ENCODE measurements at regions not wholly inside any gene's neighbourhood (a gene's known extent, or its start where the extent isn't known, plus 50 kb on each side); places are given as distances from the start of the nearest gene placed in this dataset.

DNA sequence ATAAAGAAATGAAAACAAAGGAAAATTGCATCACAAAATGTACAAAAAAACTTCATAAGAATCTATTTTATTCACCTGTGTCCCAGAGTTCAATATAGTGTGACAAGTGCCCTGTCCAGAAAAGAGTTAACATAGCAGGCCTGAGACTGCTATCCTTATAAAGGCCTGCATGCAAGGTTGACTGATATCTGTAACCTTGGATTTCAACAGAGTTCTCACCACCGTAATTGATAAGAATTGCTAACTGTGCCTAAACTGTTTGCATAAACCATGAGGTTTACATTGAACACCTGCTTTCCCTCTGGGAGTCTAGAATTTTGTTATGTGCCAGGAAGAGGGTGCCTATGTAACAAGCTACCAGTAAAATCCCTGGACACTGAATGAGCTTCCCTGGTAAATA is 461.7 kb upstream of the DPH6 start:
- no CpG with 5 or more reads among the region's 1 CpG for WGBS

DNA sequence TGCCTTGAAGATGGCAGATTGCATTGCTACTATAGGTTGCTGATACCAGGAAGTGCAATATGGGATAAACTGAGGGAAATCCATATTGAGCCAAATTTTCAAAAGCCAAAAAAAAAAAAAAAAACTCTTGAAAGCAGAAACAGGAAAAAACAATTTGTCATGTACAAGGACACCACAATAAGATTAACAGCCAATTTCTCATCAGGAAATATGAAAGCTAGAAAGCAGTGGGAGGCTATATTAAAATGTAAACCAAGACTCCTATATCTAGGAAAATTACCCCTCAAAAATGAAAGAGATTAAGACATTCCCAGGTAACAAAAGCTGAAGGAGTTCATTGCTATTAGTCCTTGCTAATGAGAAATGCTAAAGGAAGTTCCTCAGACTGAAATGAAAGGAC is 462.8 kb upstream of the DPH6 start:
- Histone ChIP-seq H3K9ac (ENCODE audit: low read length) (no peak overlapping the region), H2BK5ac (ENCODE audit: low read depth, low read length, poor library complexity, severe bottlenecking) (no peak overlapping the region), H2AK5ac (ENCODE audit: low read length, severe bottlenecking) (no peak overlapping the region), H4K8ac (ENCODE audit: low read length) (no peak overlapping the region), H3K79me1 (replicated peaks; ENCODE audit: low read length, poor library complexity, severe bottlenecking) (no peaks in the 10 kb centered on the region), H2BK15ac (ENCODE audit: low read depth, poor library complexity, severe bottlenecking) (no peak overlapping the region), H3K27ac (ENCODE audit: low read length, poor library complexity, severe bottlenecking) (no peak overlapping the region), H3K14ac (ENCODE audit: low read length in 2 of 2) (no peak overlapping the region), H3K4me1 (ENCODE audit: control insufficient read depth, insufficient read depth, low read depth, low read length) (no peaks in the 10 kb centered on the region), H3K9me3 (ENCODE audit: control insufficient read depth, low read length) (peaks cover 21% of the 10 kb centered on the region), H4K91ac (ENCODE audit: low read length) (no peak overlapping the region), H2BK12ac (ENCODE audit: low read length in 2 of 2) (no peak overlapping the region), H3K18ac (ENCODE audit: low read depth in 1 of 2, low read length in 2 of 2) (no peak overlapping the region), H2AFZ (ENCODE audit: low read depth, low read length) (no peak overlapping the region), H3K36me3 (ENCODE audit: control insufficient read depth in 1 of 2, insufficient read depth in 2 of 2, low read depth in 1 of 2, low read length in 2 of 2) (no peaks in the 10 kb centered on the region), H3K4ac (ENCODE audit: low read depth in 1 of 2, low read length in 2 of 2) (no peak overlapping the region), H3K4me3 (ENCODE audit: insufficient read depth in 1 of 2, low read depth in 1 of 2, low read length in 2 of 2) (no peak overlapping the region), H3K4me2 (ENCODE audit: low read length, poor library complexity, severe bottlenecking) (no peak overlapping the region), H3K23ac (ENCODE audit: low read length in 2 of 2) (no peak overlapping the region), H3K27me3 (ENCODE audit: control insufficient read depth in 1 of 2, insufficient read depth in 1 of 2, low read length in 2 of 2) (no peaks in the 10 kb centered on the region), H2BK120ac (ENCODE audit: low read depth, low read length) (no peak overlapping the region)
- DNase-seq, result no peak

More for the DNA sequence above, 461.7 kb upstream of the DPH6 start:
- H3K4me3 ChIP-seq (ENCODE audit: insufficient read depth in 1 of 2, low read depth in 1 of 2, low read length in 2 of 2), result no peak overlapping the region
- H2AFZ ChIP-seq (ENCODE audit: low read depth, low read length), result no peak overlapping the region
- H2BK12ac ChIP-seq (ENCODE audit: low read length in 2 of 2), result no peak overlapping the region
- H3K27ac ChIP-seq (ENCODE audit: low read length, poor library complexity, severe bottlenecking), result no peak overlapping the region
- H2BK15ac ChIP-seq (ENCODE audit: low read depth, poor library complexity, severe bottlenecking), result no peak overlapping the region
- H3K27me3 ChIP-seq (ENCODE audit: control insufficient read depth in 1 of 2, insufficient read depth in 1 of 2, low read length in 2 of 2), result no peaks in the 10 kb centered on the region
- DNase-seq, result no peak
- no peak overlapping the region for H4K8ac ChIP-seq (ENCODE audit: low read length)
- H3K79me1 ChIP-seq (replicated peaks; ENCODE audit: low read length, poor library complexity, severe bottlenecking), result no peaks in the 10 kb centered on the region
- H4K91ac ChIP-seq (ENCODE audit: low read length), result no peak overlapping the region
- no peaks in the 10 kb centered on the region for H3K4me1 ChIP-seq (ENCODE audit: control insufficient read depth, insufficient read depth, low read depth, low read length)
- H3K9ac ChIP-seq (ENCODE audit: low read length), result no peak overlapping the region
- H3K18ac ChIP-seq (ENCODE audit: low read depth in 1 of 2, low read length in 2 of 2), result no peak overlapping the region
- H3K36me3 ChIP-seq (ENCODE audit: control insufficient read depth in 1 of 2, insufficient read depth in 2 of 2, low read depth in 1 of 2, low read length in 2 of 2), result no peaks in the 10 kb centered on the region
- H3K4me2 ChIP-seq (ENCODE audit: low read length, poor library complexity, severe bottlenecking), result no peak overlapping the region
- peaks cover 21% of the 10 kb centered on the region for H3K9me3 ChIP-seq (ENCODE audit: control insufficient read depth, low read length)
- no peak overlapping the region for H2BK5ac ChIP-seq (ENCODE audit: low read depth, low read length, poor library complexity, severe bottlenecking)
- H3K4ac ChIP-seq (ENCODE audit: low read depth in 1 of 2, low read length in 2 of 2), result no peak overlapping the region
- H2BK120ac ChIP-seq (ENCODE audit: low read depth, low read length), result no peak overlapping the region
- H2AK5ac ChIP-seq (ENCODE audit: low read length, severe bottlenecking), result no peak overlapping the region
- H3K14ac ChIP-seq (ENCODE audit: low read length in 2 of 2), result no peak overlapping the region
- H3K23ac ChIP-seq (ENCODE audit: low read length in 2 of 2), result no peak overlapping the region

DNA sequence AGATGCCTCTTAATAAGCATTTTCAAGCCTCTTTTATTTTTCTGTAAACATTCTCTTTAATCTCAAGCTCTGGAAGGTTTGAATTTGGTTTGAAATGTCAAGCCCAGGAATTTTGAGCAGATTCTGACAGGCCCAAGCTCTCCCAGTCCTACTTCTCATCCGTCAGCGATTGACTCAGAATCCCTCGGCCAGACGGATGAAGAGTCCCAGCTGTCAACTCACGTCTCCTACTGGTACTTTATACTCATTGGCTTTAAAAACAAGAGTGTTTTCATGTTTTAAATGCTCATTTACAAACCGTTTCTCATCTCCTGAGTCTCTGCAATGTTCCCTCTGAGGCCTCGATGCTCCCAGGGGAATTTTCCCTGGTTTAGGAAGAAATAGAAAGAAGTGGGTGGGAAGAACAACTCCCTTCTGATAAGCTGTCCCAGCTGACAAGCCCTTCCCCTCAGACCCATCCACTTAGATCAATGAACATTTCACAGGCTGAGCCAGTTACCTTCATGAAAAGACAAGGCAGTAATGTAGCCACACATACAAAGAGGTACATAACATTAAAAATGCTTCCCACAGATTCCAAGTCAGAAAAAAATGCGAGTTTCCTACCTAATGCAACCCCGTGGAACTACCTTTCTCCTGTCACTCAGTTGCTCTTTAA is 478.2 kb upstream of the DPH6 start:
- H3K4me3 ChIP-seq (ENCODE audit: insufficient read depth in 1 of 2, low read depth in 1 of 2, low read length in 2 of 2), result no peak overlapping the region
- H3K79me1 ChIP-seq (replicated peaks; ENCODE audit: low read length, poor library complexity, severe bottlenecking), result no peaks in the 10 kb centered on the region
- no peaks in the 10 kb centered on the region for H3K9me3 ChIP-seq (ENCODE audit: control insufficient read depth, low read length)
- H3K9ac ChIP-seq (ENCODE audit: low read length), result no peak overlapping the region
- H2AK5ac ChIP-seq (ENCODE audit: low read length, severe bottlenecking), result no peak overlapping the region
- H2AFZ ChIP-seq (ENCODE audit: low read depth, low read length), result no peak overlapping the region
- no peak overlapping the region for H3K4me2 ChIP-seq (ENCODE audit: low read length, poor library complexity, severe bottlenecking)
- no peak overlapping the region for H2BK12ac ChIP-seq (ENCODE audit: low read length in 2 of 2)
- H3K27ac ChIP-seq (ENCODE audit: low read length, poor library complexity, severe bottlenecking), result no peak overlapping the region
- no peak overlapping the region for H2BK120ac ChIP-seq (ENCODE audit: low read depth, low read length)
- H3K4ac ChIP-seq (ENCODE audit: low read depth in 1 of 2, low read length in 2 of 2), result no peak overlapping the region
- DNase-seq, result peak; percentile 50
- no peaks in the 10 kb centered on the region for H3K4me1 ChIP-seq (ENCODE audit: control insufficient read depth, insufficient read depth, low read depth, low read length)
- no peak overlapping the region for H4K91ac ChIP-seq (ENCODE audit: low read length)
- H3K18ac ChIP-seq (ENCODE audit: low read depth in 1 of 2, low read length in 2 of 2), result no peak overlapping the region
- no peak overlapping the region for H2BK5ac ChIP-seq (ENCODE audit: low read depth, low read length, poor library complexity, severe bottlenecking)
- 66% methylated on average over 8 of the region's 9 CpGs for WGBS
- no peak overlapping the region for H4K8ac ChIP-seq (ENCODE audit: low read length)
- no peak overlapping the region for H2BK15ac ChIP-seq (ENCODE audit: low read depth, poor library complexity, severe bottlenecking)
- H3K27me3 ChIP-seq (ENCODE audit: control insufficient read depth in 1 of 2, insufficient read depth in 1 of 2, low read length in 2 of 2), result no peaks in the 10 kb centered on the region
- no peaks in the 10 kb centered on the region for H3K36me3 ChIP-seq (ENCODE audit: control insufficient read depth in 1 of 2, insufficient read depth in 2 of 2, low read depth in 1 of 2, low read length in 2 of 2)
- H3K14ac ChIP-seq (ENCODE audit: low read length in 2 of 2), result no peak overlapping the region
- no peak overlapping the region for H3K23ac ChIP-seq (ENCODE audit: low read length in 2 of 2)

DNA sequence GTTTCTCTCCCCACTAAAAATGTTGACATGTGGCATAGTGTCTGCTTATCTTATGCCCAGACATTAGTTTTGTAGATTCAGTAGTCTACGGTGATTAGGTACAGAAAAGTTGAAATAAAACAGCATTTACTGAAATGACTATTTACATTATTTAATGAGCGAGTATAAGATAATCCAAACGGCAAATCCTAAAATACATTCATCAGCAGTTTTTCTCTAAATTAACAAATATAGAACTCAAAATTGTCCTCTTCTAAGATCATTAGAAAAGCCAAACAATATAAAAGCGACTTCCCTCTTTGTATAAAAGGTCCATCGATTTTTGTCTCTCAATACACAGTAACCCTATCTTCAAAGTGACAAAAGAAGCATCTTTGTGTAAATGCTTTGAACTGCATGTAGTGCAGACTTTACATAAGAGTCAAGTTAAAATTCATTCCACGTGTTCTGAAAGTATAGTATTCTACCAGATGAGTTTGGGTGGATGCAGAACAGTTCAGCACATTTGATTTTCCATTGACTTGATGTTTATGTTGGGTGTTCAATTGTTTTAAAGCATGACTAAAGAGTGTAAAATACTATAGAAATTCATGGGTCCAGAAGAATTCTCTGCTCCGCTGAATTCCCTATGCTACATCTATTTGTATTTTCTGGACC is 480.8 kb upstream of the DPH6 start:
- no peak overlapping the region for H3K27ac ChIP-seq (ENCODE audit: low read length, poor library complexity, severe bottlenecking)
- no peak overlapping the region for H2AFZ ChIP-seq (ENCODE audit: low read depth, low read length)
- no peak overlapping the region for H3K14ac ChIP-seq (ENCODE audit: low read length in 2 of 2)
- 93% methylated on average over 4 of the region's 7 CpGs for WGBS
- H3K4me2 ChIP-seq (ENCODE audit: low read length, poor library complexity, severe bottlenecking), result no peak overlapping the region
- H2BK120ac ChIP-seq (ENCODE audit: low read depth, low read length), result no peak overlapping the region
- no peak overlapping the region for H2BK5ac ChIP-seq (ENCODE audit: low read depth, low read length, poor library complexity, severe bottlenecking)
- no peak overlapping the region for H3K9ac ChIP-seq (ENCODE audit: low read length)
- no peak overlapping the region for H2AK5ac ChIP-seq (ENCODE audit: low read length, severe bottlenecking)
- H3K4ac ChIP-seq (ENCODE audit: low read depth in 1 of 2, low read length in 2 of 2), result no peak overlapping the region
- no peak overlapping the region for H3K4me3 ChIP-seq (ENCODE audit: insufficient read depth in 1 of 2, low read depth in 1 of 2, low read length in 2 of 2)
- no peak overlapping the region for H4K8ac ChIP-seq (ENCODE audit: low read length)
- H3K36me3 ChIP-seq (ENCODE audit: control insufficient read depth in 1 of 2, insufficient read depth in 2 of 2, low read depth in 1 of 2, low read length in 2 of 2), result no peaks in the 10 kb centered on the region
- no peaks in the 10 kb centered on the region for H3K9me3 ChIP-seq (ENCODE audit: control insufficient read depth, low read length)
- no peak overlapping the region for H2BK12ac ChIP-seq (ENCODE audit: low read length in 2 of 2)
- no peak overlapping the region for H2BK15ac ChIP-seq (ENCODE audit: low read depth, poor library complexity, severe bottlenecking)
- H4K91ac ChIP-seq (ENCODE audit: low read length), result no peak overlapping the region
- no peaks in the 10 kb centered on the region for H3K4me1 ChIP-seq (ENCODE audit: control insufficient read depth, insufficient read depth, low read depth, low read length)
- no peak overlapping the region for H3K18ac ChIP-seq (ENCODE audit: low read depth in 1 of 2, low read length in 2 of 2)
- H3K23ac ChIP-seq (ENCODE audit: low read length in 2 of 2), result no peak overlapping the region
- H3K79me1 ChIP-seq (replicated peaks; ENCODE audit: low read length, poor library complexity, severe bottlenecking), result no peaks in the 10 kb centered on the region
- no peak for DNase-seq
- no peaks in the 10 kb centered on the region for H3K27me3 ChIP-seq (ENCODE audit: control insufficient read depth in 1 of 2, insufficient read depth in 1 of 2, low read length in 2 of 2)
